GM10248 (cell line): ENCODE measurements at regions not wholly inside any gene's neighbourhood (a gene's known extent, or its start where the extent isn't known, plus 50 kb on each side); places are given as distances from the start of the nearest gene placed in this dataset.

Source experiments
- CTCF ChIA-PET: fragments of 300-600 bp; sonication (Branson Sonifier 250); formaldehyde crosslinking; extraction: SDS; loops from one replicate; lab custom pipeline; 2021; ENCODE audit warnings: antibody characterized with exemption; lab: Yijun Ruan, JAX
- POLR2A ChIA-PET: fragments of 350-650 bp; sonication (Branson Sonifier 250); formaldehyde crosslinking; extraction: SDS; loops from one replicate; lab custom pipeline; 2020; ENCODE audit warnings: antibody characterized with exemption; lab: Yijun Ruan, JAX
- DNase-seq: peaks from one replicate; pipeline ENCODE4 v3.0.0; 2012; ENCODE audit errors: extremely low spot score
- TF ChIP-seq, protein P1 (sequence below): IDR thresholded peaks from 2 replicates; pipeline ENCODE4 v1.5.1; 2012; ENCODE audit warnings: mild to moderate bottlenecking, low read depth; ENCODE audit errors: extremely low read depth, missing control alignments, control extremely low read depth

GRCh38 chr1:103333141-103333540 is 192.4 kb upstream of the RNPC3 start:
- ChIA-PET CTCF (interaction anchor here (2.1 kb wide), 1 partner anchor 10 kb away, joined by 7 read pairs; no protein-coding TSS in a partner anchor), POLR2A (no interaction called here)

DNA sequence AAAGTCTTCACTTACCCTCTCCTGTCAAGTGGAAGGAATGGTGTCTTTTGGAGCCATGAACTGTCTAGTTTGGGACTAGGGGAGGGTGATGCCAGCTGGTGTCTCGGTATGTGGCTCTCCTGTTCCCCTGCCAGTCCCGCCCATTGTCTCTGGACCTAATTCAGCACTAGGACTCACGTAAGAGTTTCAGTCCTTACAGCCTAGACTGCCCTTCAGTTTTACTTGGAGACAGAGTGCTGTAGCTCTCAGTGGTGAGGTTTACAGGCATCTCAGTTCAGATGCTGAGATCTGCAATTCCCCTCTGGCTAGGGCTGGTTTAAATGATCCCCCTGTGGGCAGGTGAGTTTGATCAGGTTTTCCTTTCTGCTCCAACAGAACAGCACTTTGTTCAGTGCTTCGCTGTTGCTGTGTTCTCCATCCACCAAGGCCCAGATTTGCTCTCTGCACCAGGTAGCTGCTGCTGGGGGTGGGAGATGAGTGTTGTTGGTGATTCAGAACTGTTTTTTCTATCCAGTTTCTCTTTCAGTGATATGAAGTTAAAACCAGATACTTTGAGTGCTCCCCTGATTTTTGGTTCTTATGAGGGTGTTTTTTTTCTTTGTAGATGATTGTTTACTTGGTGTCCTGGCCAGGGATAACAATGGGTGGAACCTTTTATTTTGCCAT is 198.3 kb upstream of the RNPC3 start:
- ChIA-PET CTCF (interaction anchor here (1.8 kb wide), 1 partner anchor 9 kb away, joined by 5 read pairs; no protein-coding TSS in a partner anchor), POLR2A (no interaction called here)
- DNase-seq, result no peak
- TF ChIP-seq, protein P1, sequence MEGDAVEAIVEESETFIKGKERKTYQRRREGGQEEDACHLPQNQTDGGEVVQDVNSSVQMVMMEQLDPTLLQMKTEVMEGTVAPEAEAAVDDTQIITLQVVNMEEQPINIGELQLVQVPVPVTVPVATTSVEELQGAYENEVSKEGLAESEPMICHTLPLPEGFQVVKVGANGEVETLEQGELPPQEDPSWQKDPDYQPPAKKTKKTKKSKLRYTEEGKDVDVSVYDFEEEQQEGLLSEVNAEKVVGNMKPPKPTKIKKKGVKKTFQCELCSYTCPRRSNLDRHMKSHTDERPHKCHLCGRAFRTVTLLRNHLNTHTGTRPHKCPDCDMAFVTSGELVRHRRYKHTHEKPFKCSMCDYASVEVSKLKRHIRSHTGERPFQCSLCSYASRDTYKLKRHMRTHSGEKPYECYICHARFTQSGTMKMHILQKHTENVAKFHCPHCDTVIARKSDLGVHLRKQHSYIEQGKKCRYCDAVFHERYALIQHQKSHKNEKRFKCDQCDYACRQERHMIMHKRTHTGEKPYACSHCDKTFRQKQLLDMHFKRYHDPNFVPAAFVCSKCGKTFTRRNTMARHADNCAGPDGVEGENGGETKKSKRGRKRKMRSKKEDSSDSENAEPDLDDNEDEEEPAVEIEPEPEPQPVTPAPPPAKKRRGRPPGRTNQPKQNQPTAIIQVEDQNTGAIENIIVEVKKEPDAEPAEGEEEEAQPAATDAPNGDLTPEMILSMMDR, result no peak

More at GRCh38 chr1:103333141-103333540, 192.4 kb upstream of the RNPC3 start:
- TF ChIP-seq, protein P1, result no peak
- no peak for DNase-seq

DNA sequence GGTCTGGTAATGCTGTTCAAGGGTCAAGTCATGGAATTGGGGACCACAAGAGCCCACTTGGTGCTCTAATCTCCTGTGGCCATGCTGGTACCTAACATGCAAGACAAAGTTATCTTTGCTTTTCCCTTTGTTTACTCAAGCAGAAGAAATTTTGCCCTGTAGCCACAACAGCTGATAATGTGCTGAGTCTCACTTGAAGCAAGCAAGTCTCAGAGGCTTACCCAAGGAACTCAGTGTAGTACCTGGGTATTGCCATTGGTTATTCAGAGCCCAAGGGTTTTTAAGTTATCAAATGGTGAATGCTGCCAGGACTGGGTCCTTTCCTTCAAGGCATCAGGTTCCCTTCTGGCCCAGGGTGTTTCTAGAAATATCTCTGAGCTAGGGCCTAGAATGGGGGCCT is 198.9 kb upstream of the RNPC3 start:
- ChIA-PET CTCF (interaction anchor here (1.8 kb wide), 1 partner anchor 9 kb away, joined by 5 read pairs; no protein-coding TSS in a partner anchor), POLR2A (no interaction called here)
- DNase-seq, result no peak
- TF ChIP-seq, protein P1, result no peak

DNA sequence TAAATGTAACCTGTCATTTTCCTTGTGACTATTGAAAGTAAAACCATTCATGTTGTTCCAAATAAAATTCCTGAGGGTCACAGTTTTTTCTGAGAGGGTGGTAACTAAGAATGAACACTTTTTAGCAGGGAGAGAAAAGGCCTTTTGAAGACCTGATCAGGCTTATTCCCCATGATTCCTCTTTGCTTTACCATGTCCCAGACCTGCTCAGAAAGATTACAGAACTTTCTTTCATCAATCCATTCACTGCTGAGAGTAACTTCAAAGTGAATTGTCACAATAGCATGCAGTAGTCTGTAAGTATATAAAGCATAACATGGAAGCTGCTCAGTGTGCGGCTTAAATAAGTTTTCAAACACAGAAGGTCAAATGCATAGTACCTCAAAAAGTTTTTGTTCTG is 201.5 kb upstream of the COL11A1 start:
- TF ChIP-seq, protein P1, result no peak
- ChIA-PET CTCF (no interaction called here), POLR2A (no interaction called here)
- no peak for DNase-seq

GRCh38 chr1:103307751-103308150 is 199.4 kb upstream of the COL11A1 start:
- POLR2A ChIA-PET, result no interaction called here
- CTCF ChIA-PET, result interaction anchor here (1.1 kb wide), 1 partner anchor 22 kb away, joined by 3 read pairs; no protein-coding TSS in a partner anchor
- TF ChIP-seq, protein P1, result no peak
- no peak for DNase-seq

- ChIA-PET CTCF (interaction anchor here (1.2 kb wide), 1 partner anchor 101 kb away, joined by 3 read pairs; no protein-coding TSS in a partner anchor), POLR2A (no interaction called here)
- TF ChIP-seq, protein P1, result no peak
- no peak for DNase-seq
These were observed 175.7 kb upstream of the COL11A1 start for GRCh38 chr1:103283841-103284669.
